HG03066 (cell line): ENCODE measurements at regions not wholly inside any gene's neighbourhood (a gene's known extent, or its start where the extent isn't known, plus 50 kb on each side); places are given as distances from the start of the nearest gene placed in this dataset.

ENCODE experiments used
- ATAC-seq: cut with Tn5 transposase; IDR thresholded peaks from one replicate; pipeline ENCODE4 v1.9.1; 2021; ENCODE audit warnings: low read depth; ENCODE audit not compliant: unreplicated experiment

DNA sequence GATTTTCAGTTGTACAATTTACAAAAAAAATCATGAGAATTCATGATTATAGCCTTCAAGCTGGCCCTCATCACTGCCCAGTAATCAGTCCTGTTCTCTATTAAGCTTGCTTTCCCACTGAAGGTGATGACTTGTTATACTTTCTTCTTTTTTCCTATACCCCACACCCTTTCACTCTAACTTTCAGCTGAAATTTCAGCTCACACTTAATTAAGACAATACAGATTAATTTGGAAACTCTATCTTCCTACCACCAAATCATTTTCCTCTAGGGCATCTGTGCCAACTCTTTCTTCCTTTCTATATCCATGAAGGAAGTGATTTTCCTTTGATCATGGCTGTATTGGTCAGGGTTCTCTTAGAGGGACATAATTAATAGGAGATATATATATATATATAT is 449.9 kb downstream of the CD109 start:
- no peak for ATAC-seq

DNA sequence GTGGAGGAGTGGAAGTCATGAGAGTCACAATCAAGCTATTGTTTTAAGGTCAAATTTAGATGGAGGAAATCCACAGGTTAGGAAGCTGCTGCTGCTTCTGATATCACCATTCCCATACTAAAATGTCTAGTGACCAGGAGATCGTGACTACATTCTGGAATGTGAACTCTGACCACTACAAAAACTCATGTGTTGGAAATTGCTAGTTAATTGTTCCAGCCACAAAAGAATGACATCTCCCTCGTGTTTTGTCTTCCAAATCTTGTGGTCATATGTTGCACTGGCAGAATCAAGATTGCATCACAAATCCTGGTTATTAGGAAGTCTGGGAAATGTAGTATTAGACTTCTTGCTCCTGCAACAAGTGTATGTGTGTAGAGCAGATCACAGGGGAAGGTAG is 441.9 kb downstream of the CD109 start:
- ATAC-seq = no peak

GRCh38 chr6:74134327-74134726 is 438.3 kb downstream of the CD109 start:
- ATAC-seq = no peak

- no peak for ATAC-seq
These were observed 437.1 kb downstream of the CD109 start for GRCh38 chr6:74133073-74133472.

DNA sequence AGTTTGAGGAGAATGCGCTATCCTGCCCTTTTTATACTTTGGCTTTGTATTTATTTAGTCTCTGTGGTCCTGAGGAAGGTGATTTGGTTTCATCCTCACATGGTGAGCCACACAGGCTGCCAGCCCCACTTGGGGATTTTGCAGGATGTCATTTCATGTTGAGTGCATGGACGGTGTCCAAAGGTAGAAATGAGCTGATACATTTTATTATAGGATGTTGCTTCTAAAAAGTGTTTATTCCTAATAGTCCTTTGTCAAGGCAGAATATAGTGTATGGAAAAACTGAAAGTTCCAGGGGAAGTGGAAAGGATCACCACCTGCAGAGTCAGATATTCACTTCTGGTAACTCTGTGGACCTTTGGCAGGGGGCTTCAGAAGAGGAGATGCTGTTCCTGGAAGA is 434.6 kb downstream of the CD109 start:
- ATAC-seq = no peak

- ATAC-seq = no peak
These were observed 432.5 kb downstream of the CD109 start for GRCh38 chr6:74128536-74128935.

DNA sequence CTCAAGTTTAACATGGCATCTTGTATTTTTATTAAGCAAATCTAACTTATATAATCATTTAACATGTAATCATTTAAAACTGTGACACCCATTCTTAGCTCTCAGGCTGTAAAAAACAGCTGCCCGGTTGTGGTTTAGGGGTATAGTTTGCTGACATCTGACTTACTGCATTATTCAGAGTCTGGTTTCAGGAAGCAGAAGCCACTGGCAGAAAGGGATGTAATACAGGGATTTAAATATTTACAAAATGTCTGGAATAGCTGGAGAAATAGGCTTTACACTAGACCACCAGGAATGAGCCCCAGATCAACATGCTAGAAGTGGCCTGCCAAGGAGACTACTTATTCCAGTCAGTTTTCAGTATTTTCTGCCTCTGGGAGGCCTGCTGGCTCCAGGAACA is 421.1 kb downstream of the CD109 start:
- no peak for ATAC-seq

- no peak for ATAC-seq
These were observed 419.7 kb downstream of the CD109 start for GRCh38 chr6:74115674-74116073.

DNA sequence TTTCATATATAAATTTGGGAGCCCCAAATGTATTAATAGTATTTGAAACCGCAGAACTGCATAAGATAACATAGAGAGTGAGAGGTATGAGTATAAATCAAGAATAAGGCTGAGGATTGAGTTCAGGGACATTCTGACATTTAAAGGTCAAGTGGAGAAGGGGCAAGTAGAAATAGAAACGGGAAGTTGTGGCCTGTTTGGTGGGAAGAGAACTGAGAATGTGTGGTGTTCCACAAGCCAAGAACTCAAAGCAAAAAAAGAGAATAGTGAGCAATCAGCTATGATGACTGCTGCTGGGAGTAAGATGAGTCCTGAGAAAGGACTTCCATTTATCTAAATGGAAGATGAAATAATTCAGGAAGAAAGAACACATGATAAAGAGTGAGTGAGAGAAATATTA is 418.4 kb downstream of the CD109 start:
- ATAC-seq = no peak

GRCh38 chr6:74113901-74114300 is 417.9 kb downstream of the CD109 start:
- ATAC-seq = no peak

DNA sequence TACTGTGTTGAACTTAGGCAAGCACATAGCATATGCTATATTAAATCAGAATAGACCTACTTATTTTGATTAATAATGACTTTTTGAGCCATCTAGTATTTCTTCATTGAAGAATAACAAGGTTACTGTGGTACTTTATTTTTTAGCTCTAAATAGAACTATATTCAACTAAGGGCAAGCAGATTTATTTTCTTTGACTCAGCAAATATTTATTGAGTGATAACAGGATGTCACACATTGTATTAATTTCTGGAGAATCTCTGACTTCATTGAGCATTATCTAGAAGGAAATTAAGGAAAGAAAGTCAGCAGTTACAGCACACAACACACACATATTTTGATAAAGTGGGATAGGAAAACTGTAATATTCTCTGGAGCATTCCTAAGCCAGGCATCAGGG is 407.4 kb downstream of the CD109 start:
- ATAC-seq = no peak

DNA sequence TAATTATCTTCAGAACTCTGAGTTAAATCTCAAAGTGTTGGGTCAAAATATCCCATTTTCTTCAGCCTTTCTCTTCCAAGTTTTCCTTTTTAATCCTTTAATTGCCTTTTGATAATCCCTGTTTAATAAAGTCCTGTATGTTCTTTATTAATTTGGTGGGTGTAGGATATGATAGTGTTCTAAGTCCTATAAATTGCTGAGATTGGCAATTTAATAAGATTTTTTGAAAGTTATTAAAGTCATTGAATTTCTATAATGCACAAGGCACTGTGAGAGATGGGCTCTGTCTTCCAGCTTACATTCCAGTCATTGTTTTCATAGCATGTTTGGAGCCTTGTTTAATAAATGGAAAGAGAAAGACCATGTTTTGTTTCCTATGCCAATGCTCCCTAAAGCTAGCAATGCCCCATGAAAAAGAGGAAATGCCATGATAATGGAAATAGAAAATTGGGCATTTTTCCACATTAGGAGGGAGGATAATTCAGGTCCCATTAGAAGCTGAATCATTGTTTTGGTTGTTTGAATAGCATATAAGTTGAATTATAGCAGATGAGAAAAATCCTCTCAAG is 404.8 kb downstream of the CD109 start:
- no peak for ATAC-seq

DNA sequence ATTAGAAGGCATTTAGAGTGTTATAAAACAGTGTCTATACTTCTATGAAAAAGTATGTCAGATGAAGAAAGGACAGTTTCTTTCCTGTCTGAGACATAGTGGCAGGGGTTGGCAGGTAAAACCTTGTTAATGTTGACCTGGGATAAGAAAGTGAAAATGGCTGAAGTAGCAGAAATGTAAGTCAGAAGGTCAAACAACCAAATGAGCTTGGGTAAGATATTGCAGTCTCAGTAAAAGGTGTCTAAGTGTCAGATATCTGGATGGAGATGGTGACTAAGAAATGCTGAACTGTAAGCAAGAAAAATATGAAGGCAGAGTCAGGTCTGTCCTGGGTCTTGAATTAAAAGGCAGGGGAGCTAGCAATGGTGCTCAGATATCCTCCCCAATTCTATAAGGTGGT is 400.3 kb downstream of the CD109 start:
- no peak for ATAC-seq

DNA sequence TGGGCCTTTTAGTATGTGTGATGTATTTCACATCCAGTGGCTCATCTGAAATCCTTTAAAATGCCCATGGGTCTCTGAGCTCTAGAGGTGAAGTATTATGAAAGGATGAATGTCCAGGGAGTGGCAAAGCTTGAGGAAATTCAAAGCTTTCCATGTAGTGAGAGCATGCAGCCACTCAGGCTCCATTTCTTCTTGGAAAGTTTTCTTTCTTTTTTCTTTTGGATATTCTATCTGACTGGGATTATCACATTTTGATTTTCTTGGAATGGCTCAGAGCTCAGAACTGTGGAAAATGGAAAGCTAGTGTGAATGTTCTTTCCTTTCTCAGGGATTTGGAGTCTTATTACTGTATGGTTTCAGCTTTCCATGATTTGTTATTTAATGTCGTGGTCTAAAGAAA is 397.4 kb downstream of the CD109 start:
- ATAC-seq = no peak

DNA sequence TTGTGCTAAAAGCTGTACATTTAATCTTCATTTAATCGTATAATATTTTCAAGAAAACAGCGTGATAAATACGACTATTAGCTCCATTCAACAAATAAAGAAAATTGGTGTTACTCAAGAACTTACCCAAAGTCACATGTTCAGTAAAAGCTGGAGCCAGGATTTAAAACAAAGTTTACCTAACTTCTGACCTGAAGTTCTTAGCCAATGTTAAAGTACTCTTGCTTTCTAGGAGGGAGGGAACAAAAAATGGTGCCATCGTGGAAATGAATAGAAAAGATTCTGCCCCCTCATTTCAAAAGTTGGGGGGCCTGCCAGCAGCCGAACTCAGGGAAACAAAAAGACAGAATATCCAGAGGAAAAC is 395.8 kb downstream of the CD109 start:
- ATAC-seq = no peak

GRCh38 chr6:74091136-74091793 is 395.3 kb downstream of the CD109 start:
- ATAC-seq = no peak

GRCh38 chr6:74087899-74088298 is 391.9 kb downstream of the CD109 start:
- ATAC-seq = no peak

GRCh38 chr6:74075896-74076295 is 379.9 kb downstream of the CD109 start:
- ATAC-seq = no peak

DNA sequence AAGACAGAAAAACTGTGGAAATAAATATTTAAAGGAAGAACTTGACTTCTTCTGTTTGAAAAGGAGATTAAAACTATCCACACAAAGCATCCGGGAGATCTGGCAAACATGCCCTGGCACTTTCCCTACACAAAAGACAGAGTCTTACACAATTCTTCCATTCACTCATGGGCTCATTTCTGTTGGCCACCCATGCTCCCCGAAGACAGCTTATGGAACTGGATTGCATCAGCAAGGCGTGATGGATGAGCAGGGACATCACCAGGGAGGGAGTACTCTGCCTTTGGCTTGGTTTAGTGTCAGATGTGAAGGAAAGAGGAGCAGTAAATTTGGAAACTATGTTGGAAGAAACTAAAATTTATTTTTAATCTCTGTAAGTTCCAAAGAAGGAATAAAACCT is 379.3 kb downstream of the CD109 start:
- no peak for ATAC-seq

DNA sequence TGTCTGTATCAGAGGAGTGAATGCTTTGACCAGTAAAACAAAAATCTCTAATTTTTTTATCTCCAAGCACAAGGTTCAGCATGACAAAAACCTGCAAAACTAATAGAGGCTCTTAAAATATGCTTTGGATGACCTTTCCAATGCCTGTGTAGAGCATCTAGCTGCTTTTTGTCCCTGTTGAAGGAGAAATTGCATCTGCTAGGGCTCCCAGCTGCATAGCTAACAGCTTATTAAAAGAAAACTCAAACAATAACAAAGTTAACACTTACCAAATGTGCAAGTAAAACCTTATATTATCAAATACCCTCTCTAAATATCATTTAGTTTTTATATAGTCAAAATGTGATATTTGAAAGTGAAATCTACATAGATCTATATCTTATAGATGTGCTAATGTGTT is 378.6 kb downstream of the CD109 start:
- no peak for ATAC-seq

GRCh38 chr6:74073999-74074398 is 378.0 kb downstream of the CD109 start:
- ATAC-seq = no peak

DNA sequence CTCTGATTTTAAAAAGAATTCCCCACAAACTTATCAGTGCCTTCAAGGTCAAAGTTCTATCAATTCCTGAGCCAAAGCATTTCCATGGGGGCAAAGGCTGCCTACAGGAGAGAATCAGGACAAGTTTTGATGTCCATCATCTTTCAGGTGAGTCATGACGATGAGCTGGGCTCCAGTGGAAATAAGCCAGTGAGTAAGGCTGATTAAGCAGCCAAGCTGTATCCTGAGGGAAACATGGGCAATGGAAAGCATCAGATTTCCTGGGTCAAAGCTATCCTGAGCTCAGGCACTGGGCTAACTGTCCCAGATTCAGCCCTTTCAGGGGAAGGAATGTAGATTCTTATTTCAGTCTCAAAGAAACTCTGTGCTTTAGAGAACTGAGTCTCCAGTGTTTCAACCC is 377.4 kb downstream of the CD109 start:
- no peak for ATAC-seq

DNA sequence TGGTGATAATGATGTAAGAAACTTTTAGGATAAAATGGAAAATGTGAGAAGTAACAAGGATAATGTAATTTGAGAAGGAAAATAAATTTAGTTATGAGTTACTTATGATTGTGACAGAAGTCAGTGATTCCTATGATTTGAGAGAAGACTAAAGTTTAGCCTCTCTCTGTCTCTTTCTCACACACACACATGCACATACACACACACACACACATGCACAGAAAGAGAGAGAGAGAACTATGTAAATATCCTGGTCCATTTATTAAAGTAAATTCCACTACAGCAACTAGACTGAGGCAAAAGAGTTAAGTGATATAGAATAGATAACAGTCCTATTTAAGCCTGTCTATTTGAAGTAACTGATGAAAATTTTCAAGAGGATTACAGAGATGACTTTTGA is 375.2 kb downstream of the CD109 start:
- no peak for ATAC-seq
